ENCODE measurements at regions not wholly inside any gene's neighbourhood (a gene's known extent, or its start where the extent isn't known, plus 50 kb on each side); places are given as distances from the start of the nearest gene placed in this dataset.

DNA sequence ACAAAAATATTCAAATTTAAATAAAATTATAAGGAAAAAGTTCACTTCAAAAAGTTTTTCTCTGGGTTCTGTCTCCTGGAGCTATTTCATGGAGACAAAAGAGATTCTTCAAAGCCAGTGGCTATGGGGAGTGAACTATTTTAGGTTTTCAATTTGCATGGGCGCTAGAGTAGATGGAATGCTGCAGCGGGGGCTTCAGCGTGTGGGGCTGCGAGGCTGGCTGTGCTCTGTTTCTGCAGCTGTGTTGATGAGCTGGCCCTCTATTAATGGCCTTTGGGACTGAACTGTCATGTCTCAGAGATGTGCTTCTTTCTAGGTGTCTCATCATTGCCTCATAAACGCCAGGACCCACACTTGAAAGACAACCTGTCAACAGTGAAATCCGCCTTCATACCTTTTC lies 108.4 kb upstream of the NPY start:
- Histone ChIP-seq H3K4me2 (ENCODE audit: low read length) (no peak overlapping the region), H3K56ac (ENCODE audit: low read length) (no peak overlapping the region), H4K8ac (ENCODE audit: low read depth, low read length) (no peak overlapping the region), H3K79me2 (ENCODE audit: control insufficient read depth, insufficient read depth, low read length) (no peaks in the 10 kb centered on the region), H3K9ac (ENCODE audit: low read length) (no peak overlapping the region), H3K36me3 (ENCODE audit: control insufficient read depth, insufficient read depth, low read length) (no peaks in the 10 kb centered on the region), H2BK5ac (ENCODE audit: low read length) (no peak overlapping the region), H3K27me3 (ENCODE audit: insufficient read depth, low read length, poor library complexity) (no peaks in the 10 kb centered on the region), H3K4me1 (ENCODE audit: control insufficient read depth, low read depth, low read length) (no peaks in the 10 kb centered on the region), H2BK120ac (ENCODE audit: low read depth, low read length) (no peak overlapping the region), H3K4me3 (ENCODE audit: low read length) (no peak overlapping the region), H3K23ac (ENCODE audit: low read length) (no peak overlapping the region), H2AK5ac (ENCODE audit: low read length) (no peak overlapping the region), H2BK15ac (replicated peaks; ENCODE audit: low read depth) (no peak overlapping the region), H3K27ac (ENCODE audit: low read depth, low read length) (no peak overlapping the region), H3K79me1 (ENCODE audit: low read length) (no peaks in the 10 kb centered on the region), H3K18ac (ENCODE audit: low read length) (no peak overlapping the region), H3K4ac (ENCODE audit: low read depth, low read length) (no peak overlapping the region), H4K5ac (ENCODE audit: low read length) (no peak overlapping the region)
- WGBS (ENCODE audit: extremely low coverage, insufficient coverage, low lambda C conversion rate): no CpG with 5 or more reads among the region's 6 CpGs
- no peak for DNase-seq

DNA sequence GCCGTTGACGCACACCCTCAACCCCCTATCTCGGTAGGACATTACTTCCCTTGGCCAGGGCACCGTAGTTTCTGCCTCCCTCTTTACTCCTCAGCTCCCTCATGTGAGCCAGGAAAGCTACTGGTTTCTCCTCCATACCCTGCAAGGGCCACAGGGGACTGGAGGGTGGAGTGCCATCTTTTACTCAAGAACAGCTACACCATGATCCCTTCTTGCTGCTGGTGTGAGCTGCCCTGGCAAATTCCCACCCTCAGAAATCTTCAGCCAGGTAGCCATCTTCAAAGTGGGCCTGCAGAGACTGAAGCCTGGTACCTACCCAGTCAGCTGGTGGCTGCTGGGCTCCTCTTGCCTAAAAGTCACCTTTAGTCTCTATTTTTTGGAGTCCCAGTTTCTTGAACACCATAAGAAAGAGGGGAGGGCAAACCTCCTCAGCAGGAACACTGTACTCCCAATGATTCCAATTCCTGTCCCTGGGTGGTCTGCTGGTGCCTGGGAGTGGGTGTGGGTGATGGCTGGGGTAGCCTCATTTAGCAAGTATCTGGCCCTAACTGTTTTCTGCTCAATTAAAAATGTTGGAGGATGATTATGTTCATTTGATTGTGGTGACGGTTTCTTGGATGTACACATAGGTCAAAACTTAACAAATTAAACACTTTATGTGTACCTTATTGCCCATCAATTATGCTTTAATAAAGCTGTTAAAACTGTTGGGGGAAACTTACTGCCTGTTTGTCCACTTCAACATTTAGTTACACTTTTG lies 105.0 kb upstream of the NPY start:
- no peak overlapping the region for H3K9ac ChIP-seq (ENCODE audit: low read length)
- no peak overlapping the region for H2BK5ac ChIP-seq (ENCODE audit: low read length)
- H2BK120ac ChIP-seq (ENCODE audit: low read depth, low read length): no peak overlapping the region
- no peaks in the 10 kb centered on the region for H3K4me1 ChIP-seq (ENCODE audit: control insufficient read depth, low read depth, low read length)
- H2BK15ac ChIP-seq (replicated peaks; ENCODE audit: low read depth): no peak overlapping the region
- no peaks in the 10 kb centered on the region for H3K79me1 ChIP-seq (ENCODE audit: low read length)
- no peak overlapping the region for H3K27ac ChIP-seq (ENCODE audit: low read depth, low read length)
- no peak overlapping the region for H3K56ac ChIP-seq (ENCODE audit: low read length)
- no peak overlapping the region for H3K18ac ChIP-seq (ENCODE audit: low read length)
- H2AK5ac ChIP-seq (ENCODE audit: low read length): no peak overlapping the region
- H3K4me3 ChIP-seq (ENCODE audit: low read length): no peak overlapping the region
- no peak overlapping the region for H3K4me2 ChIP-seq (ENCODE audit: low read length)
- H3K36me3 ChIP-seq (ENCODE audit: control insufficient read depth, insufficient read depth, low read length): no peaks in the 10 kb centered on the region
- H4K8ac ChIP-seq (ENCODE audit: low read depth, low read length): no peak overlapping the region
- no peak for DNase-seq
- H3K79me2 ChIP-seq (ENCODE audit: control insufficient read depth, insufficient read depth, low read length): no peaks in the 10 kb centered on the region
- WGBS (ENCODE audit: extremely low coverage, insufficient coverage, low lambda C conversion rate): no CpG with 5 or more reads among the region's 5 CpGs
- no peak overlapping the region for H4K5ac ChIP-seq (ENCODE audit: low read length)
- no peaks in the 10 kb centered on the region for H3K27me3 ChIP-seq (ENCODE audit: insufficient read depth, low read length, poor library complexity)
- no peak overlapping the region for H3K23ac ChIP-seq (ENCODE audit: low read length)
- H3K4ac ChIP-seq (ENCODE audit: low read depth, low read length): no peak overlapping the region

DNA sequence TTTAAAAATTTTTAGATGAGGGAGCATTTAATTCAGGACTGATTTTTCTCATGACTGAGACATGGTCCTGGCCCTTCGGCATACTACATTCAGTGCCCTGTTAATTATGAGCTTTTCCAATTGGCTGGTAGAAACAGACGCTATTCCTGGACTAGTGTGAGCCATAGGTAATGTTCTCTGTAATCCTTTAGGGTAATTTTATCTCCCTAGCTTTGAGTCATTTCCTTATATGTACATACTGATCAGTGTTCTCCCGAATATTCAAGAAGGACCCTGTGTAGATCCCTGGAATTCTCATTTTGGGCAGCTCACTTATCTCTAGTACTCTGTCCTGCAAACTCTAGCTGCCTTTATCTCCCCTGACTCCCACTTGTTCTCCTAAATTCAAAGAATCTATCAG lies 92.6 kb upstream of the NPY start:
- Histone ChIP-seq H2BK5ac (ENCODE audit: low read length) (no peak overlapping the region), H3K79me2 (ENCODE audit: control insufficient read depth, insufficient read depth, low read length) (no peaks in the 10 kb centered on the region), H3K4me1 (ENCODE audit: control insufficient read depth, low read depth, low read length) (no peaks in the 10 kb centered on the region), H3K4ac (ENCODE audit: low read depth, low read length) (no peak overlapping the region), H2AK5ac (ENCODE audit: low read length) (no peak overlapping the region), H4K8ac (ENCODE audit: low read depth, low read length) (no peak overlapping the region), H3K27ac (ENCODE audit: low read depth, low read length) (no peak overlapping the region), H3K23ac (ENCODE audit: low read length) (no peak overlapping the region), H3K56ac (ENCODE audit: low read length) (no peak overlapping the region), H3K79me1 (ENCODE audit: low read length) (no peaks in the 10 kb centered on the region), H3K36me3 (ENCODE audit: control insufficient read depth, insufficient read depth, low read length) (no peaks in the 10 kb centered on the region), H4K5ac (ENCODE audit: low read length) (no peak overlapping the region), H3K9ac (ENCODE audit: low read length) (no peak overlapping the region), H3K27me3 (ENCODE audit: insufficient read depth, low read length, poor library complexity) (no peaks in the 10 kb centered on the region), H3K4me2 (ENCODE audit: low read length) (no peak overlapping the region), H3K4me3 (ENCODE audit: low read length) (no peak overlapping the region), H2BK15ac (replicated peaks; ENCODE audit: low read depth) (no peak overlapping the region), H3K18ac (ENCODE audit: low read length) (no peak overlapping the region), H2BK120ac (ENCODE audit: low read depth, low read length) (no peak overlapping the region)
- no peak for DNase-seq
- WGBS (ENCODE audit: extremely low coverage, insufficient coverage, low lambda C conversion rate): no CpG with 5 or more reads among the region's 3 CpGs

DNA sequence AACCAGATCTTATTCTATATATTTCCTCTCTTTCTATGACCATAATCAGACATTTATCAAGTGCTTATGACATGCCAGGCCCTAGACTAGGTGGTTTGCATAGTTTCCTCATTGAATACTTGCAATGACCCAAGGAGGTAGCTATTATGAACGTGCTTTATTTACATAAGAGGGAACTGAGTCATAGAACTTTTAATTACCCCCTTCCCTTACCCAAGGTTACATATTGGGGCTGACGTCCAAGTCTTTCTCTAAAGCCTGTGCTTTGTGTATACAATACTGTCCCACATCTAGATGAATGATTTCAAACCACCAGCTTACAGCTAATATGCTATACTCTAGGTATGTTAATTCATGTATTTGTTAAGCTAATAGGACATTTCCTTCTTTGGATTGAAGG lies 91.9 kb upstream of the NPY start:
- no peaks in the 10 kb centered on the region for H3K4me1 ChIP-seq (ENCODE audit: control insufficient read depth, low read depth, low read length)
- H3K79me1 ChIP-seq (ENCODE audit: low read length): no peaks in the 10 kb centered on the region
- H3K4me2 ChIP-seq (ENCODE audit: low read length): no peak overlapping the region
- H3K27ac ChIP-seq (ENCODE audit: low read depth, low read length): no peak overlapping the region
- no peaks in the 10 kb centered on the region for H3K27me3 ChIP-seq (ENCODE audit: insufficient read depth, low read length, poor library complexity)
- WGBS (ENCODE audit: extremely low coverage, insufficient coverage, low lambda C conversion rate): no CpG with 5 or more reads among the region's 2 CpGs
- no peak overlapping the region for H2BK5ac ChIP-seq (ENCODE audit: low read length)
- no peaks in the 10 kb centered on the region for H3K79me2 ChIP-seq (ENCODE audit: control insufficient read depth, insufficient read depth, low read length)
- no peak overlapping the region for H3K4me3 ChIP-seq (ENCODE audit: low read length)
- no peak for DNase-seq
- no peak overlapping the region for H4K5ac ChIP-seq (ENCODE audit: low read length)
- no peak overlapping the region for H4K8ac ChIP-seq (ENCODE audit: low read depth, low read length)
- H3K4ac ChIP-seq (ENCODE audit: low read depth, low read length): no peak overlapping the region
- no peak overlapping the region for H2BK120ac ChIP-seq (ENCODE audit: low read depth, low read length)
- no peaks in the 10 kb centered on the region for H3K36me3 ChIP-seq (ENCODE audit: control insufficient read depth, insufficient read depth, low read length)
- no peak overlapping the region for H2AK5ac ChIP-seq (ENCODE audit: low read length)
- no peak overlapping the region for H3K18ac ChIP-seq (ENCODE audit: low read length)
- H2BK15ac ChIP-seq (replicated peaks; ENCODE audit: low read depth): no peak overlapping the region
- H3K56ac ChIP-seq (ENCODE audit: low read length): no peak overlapping the region
- H3K9ac ChIP-seq (ENCODE audit: low read length): no peak overlapping the region
- H3K23ac ChIP-seq (ENCODE audit: low read length): no peak overlapping the region

DNA sequence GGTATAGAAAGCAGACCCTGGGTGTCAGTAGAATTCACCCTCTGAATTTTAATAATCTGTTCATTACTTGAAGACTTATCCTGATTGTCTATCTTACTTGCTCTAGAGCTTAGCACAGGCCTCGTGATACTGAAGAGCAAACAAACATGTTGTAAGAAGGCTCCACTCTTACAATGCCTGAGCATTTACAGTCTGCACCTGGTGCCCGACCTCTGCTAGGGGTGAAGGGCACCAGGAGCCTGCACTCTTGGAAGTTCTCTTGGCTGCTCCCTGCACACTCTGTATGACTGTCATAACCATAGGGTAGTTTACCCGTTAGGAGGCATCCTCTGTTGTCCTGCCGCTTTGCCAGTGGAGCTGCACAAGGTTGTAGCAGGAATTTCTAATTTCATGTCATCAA lies 91.3 kb upstream of the NPY start:
- Histone ChIP-seq H3K4me3 (ENCODE audit: low read length) (no peak overlapping the region), H3K9ac (ENCODE audit: low read length) (no peak overlapping the region), H3K36me3 (ENCODE audit: control insufficient read depth, insufficient read depth, low read length) (no peaks in the 10 kb centered on the region), H3K23ac (ENCODE audit: low read length) (no peak overlapping the region), H3K56ac (ENCODE audit: low read length) (no peak overlapping the region), H2AK5ac (ENCODE audit: low read length) (no peak overlapping the region), H4K5ac (ENCODE audit: low read length) (no peak overlapping the region), H3K4me2 (ENCODE audit: low read length) (no peak overlapping the region), H2BK120ac (ENCODE audit: low read depth, low read length) (no peak overlapping the region), H3K18ac (ENCODE audit: low read length) (no peak overlapping the region), H3K4ac (ENCODE audit: low read depth, low read length) (no peak overlapping the region), H2BK5ac (ENCODE audit: low read length) (no peak overlapping the region), H3K4me1 (ENCODE audit: control insufficient read depth, low read depth, low read length) (no peaks in the 10 kb centered on the region), H3K27me3 (ENCODE audit: insufficient read depth, low read length, poor library complexity) (no peaks in the 10 kb centered on the region), H3K79me1 (ENCODE audit: low read length) (no peaks in the 10 kb centered on the region), H2BK15ac (replicated peaks; ENCODE audit: low read depth) (no peak overlapping the region), H4K8ac (ENCODE audit: low read depth, low read length) (no peak overlapping the region), H3K27ac (ENCODE audit: low read depth, low read length) (no peak overlapping the region), H3K79me2 (ENCODE audit: control insufficient read depth, insufficient read depth, low read length) (no peaks in the 10 kb centered on the region)
- no CpG with 5 or more reads among the region's 4 CpGs for WGBS (ENCODE audit: extremely low coverage, insufficient coverage, low lambda C conversion rate)
- DNase-seq: no peak

DNA sequence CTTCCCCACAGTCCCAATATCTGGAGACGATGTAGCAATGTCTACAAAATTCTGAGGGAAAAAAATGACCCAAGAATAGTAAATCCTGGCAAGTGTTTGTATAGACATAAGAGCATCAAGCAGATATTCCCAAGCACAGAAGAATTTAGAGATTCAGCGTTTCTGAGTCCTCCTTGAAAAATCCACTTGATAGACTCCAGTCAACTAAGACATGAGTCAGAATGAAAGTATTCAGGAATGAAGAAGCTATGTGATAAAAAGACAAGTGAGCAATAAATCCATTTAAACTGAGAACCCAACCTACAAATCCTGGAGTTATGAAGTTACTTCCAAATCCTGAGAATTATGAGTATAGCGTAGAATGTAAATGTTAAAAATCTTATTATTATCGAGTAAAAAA lies 86.1 kb upstream of the NPY start:
- Histone ChIP-seq H3K79me1 (ENCODE audit: low read length) (no peaks in the 10 kb centered on the region), H2BK120ac (ENCODE audit: low read depth, low read length) (no peak overlapping the region), H3K4me1 (ENCODE audit: control insufficient read depth, low read depth, low read length) (no peaks in the 10 kb centered on the region), H3K56ac (ENCODE audit: low read length) (no peak overlapping the region), H2BK5ac (ENCODE audit: low read length) (no peak overlapping the region), H3K4me2 (ENCODE audit: low read length) (no peak overlapping the region), H3K27me3 (ENCODE audit: insufficient read depth, low read length, poor library complexity) (no peaks in the 10 kb centered on the region), H3K23ac (ENCODE audit: low read length) (no peak overlapping the region), H3K18ac (ENCODE audit: low read length) (no peak overlapping the region), H3K9ac (ENCODE audit: low read length) (no peak overlapping the region), H3K36me3 (ENCODE audit: control insufficient read depth, insufficient read depth, low read length) (no peaks in the 10 kb centered on the region), H3K4me3 (ENCODE audit: low read length) (no peak overlapping the region), H4K5ac (ENCODE audit: low read length) (no peak overlapping the region), H2AK5ac (ENCODE audit: low read length) (no peak overlapping the region), H3K27ac (ENCODE audit: low read depth, low read length) (no peak overlapping the region), H2BK15ac (replicated peaks; ENCODE audit: low read depth) (no peak overlapping the region), H4K8ac (ENCODE audit: low read depth, low read length) (no peak overlapping the region), H3K79me2 (ENCODE audit: control insufficient read depth, insufficient read depth, low read length) (no peaks in the 10 kb centered on the region), H3K4ac (ENCODE audit: low read depth, low read length) (no peak overlapping the region)
- no peak for DNase-seq
- 100% methylated on average over 2 of the region's 4 CpGs for WGBS (ENCODE audit: extremely low coverage, insufficient coverage, low lambda C conversion rate)
